Natural killer cell (primary cell): ENCODE measurements at regions not wholly inside any gene's neighbourhood (a gene's known extent, or its start where the extent isn't known, plus 50 kb on each side); places are given as distances from the start of the nearest gene placed in this dataset.

Experiments
- ATAC-seq, 3 donors: fragments of 150-1000 bp in 2 of 3; fragments of 200-7000 bp in 1 of 3; cut with Tn5 transposase; 1 replicate in 1 of 3; 2 replicates in 2 of 3; pipeline ENCODE4 v1.10.0; 2021; ENCODE audit warnings: mild to moderate bottlenecking in 2 of 3, moderate library complexity in 2 of 3
- DNase-seq, 2 donors: peaks; one replicate each; pipeline versions ENCODE4 v3.0.0 to v3.0.0-alpha.2; 2013 to 2021; ENCODE audit warnings: mixed read lengths in 1 of 2
- H3K27ac ChIP-seq: one replicate; pipeline ENCODE4 v1.5.1; 2013; ENCODE audit warnings: mild to moderate bottlenecking, low read length
- H3K27me3 ChIP-seq: one replicate; pipeline ENCODE4 v1.6.1; 2013; ENCODE audit warnings: low read length; ENCODE audit not compliant: control insufficient read depth, insufficient read depth
- H3K36me3 ChIP-seq: one replicate; pipeline ENCODE4 v1.6.1; 2013; ENCODE audit warnings: low read length; ENCODE audit not compliant: control insufficient read depth, insufficient read depth
- H3K4me1 ChIP-seq: one replicate; pipeline ENCODE4 v1.6.1; 2013; ENCODE audit warnings: low read length; ENCODE audit not compliant: control insufficient read depth, insufficient read depth
- H3K4me3 ChIP-seq: one replicate; pipeline ENCODE4 v1.5.1; 2013; ENCODE audit warnings: low read length
- H3K9me3 ChIP-seq: one replicate; pipeline ENCODE4 v1.6.1; 2013; ENCODE audit warnings: low read length; ENCODE audit not compliant: control insufficient read depth, insufficient read depth
- H3K27ac Mint-ChIP-seq, 2 donors: one replicate each; pipeline ENCODE4 v1.8.0; 2022; ENCODE audit warnings: mild to moderate bottlenecking in 2 of 2, mixed read lengths in 2 of 2, moderate library complexity in 1 of 2
- H3K27me3 Mint-ChIP-seq, 2 donors: one replicate each; pipeline ENCODE4 v1.8.0; 2022; ENCODE audit warnings: low read depth in 2 of 2, mixed read lengths in 2 of 2
- H3K36me3 Mint-ChIP-seq: one replicate; pipeline ENCODE4 v1.8.0; 2022; ENCODE audit warnings: mixed read lengths
- H3K4me1 Mint-ChIP-seq, 2 donors: one replicate each; pipeline ENCODE4 v1.8.0; 2022; ENCODE audit warnings: mixed read lengths in 2 of 2
- H3K4me3 Mint-ChIP-seq: one replicate; pipeline ENCODE4 v1.8.0; 2022; ENCODE audit warnings: mild to moderate bottlenecking, moderate library complexity, mixed read lengths
- H3K9me3 Mint-ChIP-seq, 2 donors: one replicate each; pipeline ENCODE4 v1.8.0; 2022; ENCODE audit warnings: mixed read lengths in 2 of 2
- CTCF ChIP-seq: fragments of 200-600 bp; IDR thresholded peaks from one replicate; pipeline ENCODE4 v1.8.0; 2022; ENCODE audit warnings: antibody characterized with exemption
- WGBS: methylation state at CpG from one replicate; pipeline ENCODE4 v1.1.7; 2013; ENCODE audit warnings: missing lambda C conversion rate; ENCODE audit not compliant: insufficient coverage; 5-methylcytosine and 5-hydroxymethylcytosine counted together
- intact Hi-C: fragments of 100-400 bp; cut with micrococcal nuclease; formaldehyde crosslinking; loops from one replicate; pipeline ENCODE4 v1.14.2; 2022

GRCh38 chr2:60246583-60246982 lies 306.9 kb downstream of the BCL11A start:
- H3K9me3 ChIP-seq = no peaks in the 10 kb centered on the region
- H3K4me3 ChIP-seq = no peak overlapping the region
- no peaks in the 10 kb centered on the region for H3K27me3 Mint-ChIP-seq
- WGBS = 100% methylated on average over 1 of the region's 2 CpGs
- no peaks in the 10 kb centered on the region for H3K36me3 ChIP-seq
- no peak overlapping the region for H3K27ac Mint-ChIP-seq
- DNase-seq (no peak), ATAC-seq (no peak)
- H3K9me3 Mint-ChIP-seq = no peaks in the 10 kb centered on the region
- intact Hi-C loops = no loop called here
- no peaks in the 10 kb centered on the region for H3K27me3 ChIP-seq
- H3K4me1 ChIP-seq = no peaks in the 10 kb centered on the region
- TF ChIP-seq CTCF = no peak
- no peaks in the 10 kb centered on the region for H3K36me3 Mint-ChIP-seq
- no peak overlapping the region for H3K4me3 Mint-ChIP-seq
- no peak overlapping the region for H3K27ac ChIP-seq
- H3K4me1 Mint-ChIP-seq = no peaks in the 10 kb centered on the region

- ATAC-seq = no peak
- H3K4me1 Mint-ChIP-seq = no peaks in the 10 kb centered on the region
- H3K36me3 Mint-ChIP-seq = peaks cover 5% of the 10 kb centered on the region
- no peaks in the 10 kb centered on the region for H3K9me3 ChIP-seq
- intact Hi-C loops = no loop called here
- DNase-seq = no peak
- H3K4me3 Mint-ChIP-seq = no peak overlapping the region
- no peak overlapping the region for H3K4me3 ChIP-seq
- H3K27ac ChIP-seq = no peak overlapping the region
- peaks cover 6 to 9% of the 10 kb centered on the region in 2 donors for H3K9me3 Mint-ChIP-seq
- no peak overlapping the region for H3K27ac Mint-ChIP-seq
- no peaks in the 10 kb centered on the region for H3K27me3 ChIP-seq
- 82% methylated on average over 6 of the region's 6 CpGs for WGBS
- H3K36me3 ChIP-seq = no peaks in the 10 kb centered on the region
- no peak for TF ChIP-seq CTCF
- no peaks in the 10 kb centered on the region for H3K27me3 Mint-ChIP-seq
- H3K4me1 ChIP-seq = no peaks in the 10 kb centered on the region
These were observed 319.0 kb downstream of the BCL11A start for GRCh38 chr2:60234274-60234986.

GRCh38 chr2:60230596-60230995 lies 322.9 kb downstream of the BCL11A start:
- Histone ChIP-seq H3K36me3 (no peaks in the 10 kb centered on the region), H3K4me1 (peaks cover 3% of the 10 kb centered on the region), H3K4me3 (no peak overlapping the region), H3K27me3 (no peaks in the 10 kb centered on the region), H3K27ac (no peak overlapping the region), H3K9me3 (no peaks in the 10 kb centered on the region)
- peaks cover 5% of the 10 kb centered on the region for H3K36me3 Mint-ChIP-seq
- no peaks in the 10 kb centered on the region for H3K4me1 Mint-ChIP-seq
- H3K27me3 Mint-ChIP-seq = no peaks in the 10 kb centered on the region
- WGBS = 17% methylated on average over 1 of the region's 2 CpGs
- ATAC-seq (no peak), DNase-seq (no peak)
- H3K27ac Mint-ChIP-seq = no peak overlapping the region
- H3K4me3 Mint-ChIP-seq = no peak overlapping the region
- H3K9me3 Mint-ChIP-seq = peaks cover 6 to 10% of the 10 kb centered on the region in 2 donors
- TF ChIP-seq CTCF = no peak
- intact Hi-C loops = no loop called here

- Mint-ChIP-seq H3K27me3 (no peaks in the 10 kb centered on the region), H3K4me3 (no peak overlapping the region), H3K36me3 (peaks cover 5% of the 10 kb centered on the region), H3K4me1 (no peaks in the 10 kb centered on the region), H3K9me3 (peaks cover 6 to 8% of the 10 kb centered on the region in 2 donors), H3K27ac (no peak overlapping the region)
- WGBS = 87% methylated on average over 5 of the region's 6 CpGs
- no peaks in the 10 kb centered on the region for H3K36me3 ChIP-seq
- TF ChIP-seq CTCF = no peak
- intact Hi-C loops = no loop called here
- no peaks in the 10 kb centered on the region for H3K27me3 ChIP-seq
- no peak for ATAC-seq
- H3K4me3 ChIP-seq = no peak overlapping the region
- H3K27ac ChIP-seq = no peak overlapping the region
- peaks cover 3% of the 10 kb centered on the region for H3K4me1 ChIP-seq
- no peak for DNase-seq
- no peaks in the 10 kb centered on the region for H3K9me3 ChIP-seq
These were observed 323.4 kb downstream of the BCL11A start for GRCh38 chr2:60230037-60230436.
